ENCODE measurements at regions not wholly inside any gene's neighbourhood (a gene's known extent, or its start where the extent isn't known, plus 50 kb on each side); places are given as distances from the start of the nearest gene placed in this dataset.

DNA sequence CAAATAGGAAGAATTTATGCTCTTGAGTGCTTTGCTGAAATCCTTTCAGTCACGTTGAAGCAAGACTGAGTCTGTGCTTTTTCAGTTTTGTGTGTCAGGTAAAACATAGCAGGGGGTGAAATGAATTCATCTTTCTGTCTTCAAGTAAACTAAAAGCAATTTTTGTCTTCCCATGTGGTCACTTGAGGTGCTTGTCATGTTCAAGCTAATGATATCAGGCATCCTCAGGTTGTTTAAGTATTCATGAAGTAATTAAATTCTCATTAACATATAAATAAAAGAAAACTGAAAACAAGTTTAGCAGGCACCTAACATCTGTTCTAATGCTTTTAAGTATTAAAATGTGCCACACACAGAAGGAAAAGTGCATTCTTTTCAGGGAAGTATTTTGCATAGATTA, 2701.3 kb downstream of the PCDH9 start:
- ChIA-PET POLR2A (no interaction called here), CTCF (interaction anchor here (0.8 kb wide), 1 partner anchor 23 kb away, joined by 3 read pairs; no protein-coding TSS in a partner anchor)
- H3K4me3 ChIP-seq (ENCODE audit: low read depth, low read length), result no peak overlapping the region
- no peak for DNase-seq (ENCODE audit: low read depth, low spot score)
- TF ChIP-seq, protein P1, sequence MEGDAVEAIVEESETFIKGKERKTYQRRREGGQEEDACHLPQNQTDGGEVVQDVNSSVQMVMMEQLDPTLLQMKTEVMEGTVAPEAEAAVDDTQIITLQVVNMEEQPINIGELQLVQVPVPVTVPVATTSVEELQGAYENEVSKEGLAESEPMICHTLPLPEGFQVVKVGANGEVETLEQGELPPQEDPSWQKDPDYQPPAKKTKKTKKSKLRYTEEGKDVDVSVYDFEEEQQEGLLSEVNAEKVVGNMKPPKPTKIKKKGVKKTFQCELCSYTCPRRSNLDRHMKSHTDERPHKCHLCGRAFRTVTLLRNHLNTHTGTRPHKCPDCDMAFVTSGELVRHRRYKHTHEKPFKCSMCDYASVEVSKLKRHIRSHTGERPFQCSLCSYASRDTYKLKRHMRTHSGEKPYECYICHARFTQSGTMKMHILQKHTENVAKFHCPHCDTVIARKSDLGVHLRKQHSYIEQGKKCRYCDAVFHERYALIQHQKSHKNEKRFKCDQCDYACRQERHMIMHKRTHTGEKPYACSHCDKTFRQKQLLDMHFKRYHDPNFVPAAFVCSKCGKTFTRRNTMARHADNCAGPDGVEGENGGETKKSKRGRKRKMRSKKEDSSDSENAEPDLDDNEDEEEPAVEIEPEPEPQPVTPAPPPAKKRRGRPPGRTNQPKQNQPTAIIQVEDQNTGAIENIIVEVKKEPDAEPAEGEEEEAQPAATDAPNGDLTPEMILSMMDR (IDR thresholded peaks at IDR 0.05; ENCODE audit: insufficient read depth, low read length, missing control alignments), result no peak

DNA sequence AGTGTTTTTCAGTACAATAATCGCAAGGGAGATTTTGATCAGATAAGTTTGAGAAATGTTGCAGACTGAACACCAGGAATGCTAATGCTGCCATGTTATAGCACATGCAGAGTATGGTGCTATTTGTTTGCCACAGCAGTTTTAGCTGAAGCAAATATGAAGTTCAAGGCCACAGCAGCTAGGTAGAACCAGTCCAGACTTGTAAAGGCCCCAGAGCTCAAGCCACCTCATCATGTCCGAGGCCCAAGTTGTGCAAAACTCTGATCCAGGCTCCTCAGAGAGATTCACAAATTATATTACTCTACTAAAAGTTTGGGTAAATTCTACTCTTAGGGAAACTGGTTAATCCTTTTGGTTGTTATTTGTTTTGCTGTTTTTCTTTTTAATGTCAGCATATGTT, 2702.6 kb downstream of the PCDH9 start:
- H3K4me3 ChIP-seq (ENCODE audit: low read depth, low read length), result no peak overlapping the region
- ChIA-PET POLR2A (no interaction called here), CTCF (no interaction called here)
- no peak for DNase-seq (ENCODE audit: low read depth, low spot score)
- TF ChIP-seq, protein P1 (IDR thresholded peaks at IDR 0.05; ENCODE audit: insufficient read depth, low read length, missing control alignments), result no peak

DNA sequence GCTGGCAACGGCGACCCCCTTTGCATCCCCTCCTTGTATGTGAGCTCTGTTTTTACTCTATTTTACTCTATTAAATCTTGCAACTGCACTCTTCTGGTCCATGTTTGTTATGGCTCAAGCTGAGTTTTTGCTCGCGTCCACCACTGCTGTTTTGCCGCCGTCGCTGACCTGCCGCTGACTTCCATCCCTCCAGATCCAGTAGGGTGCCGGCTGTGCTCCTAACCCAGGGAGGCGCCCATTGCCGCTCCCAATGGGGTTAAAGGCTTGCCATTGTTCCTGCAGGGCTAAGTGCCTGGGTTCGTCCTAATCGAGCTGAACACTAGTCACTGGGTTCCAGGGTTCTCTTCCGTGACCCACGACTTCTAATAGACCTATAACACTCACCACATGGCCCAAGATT, 2704.4 kb downstream of the PCDH9 start:
- ChIA-PET CTCF (no interaction called here), POLR2A (no interaction called here)
- TF ChIP-seq, protein P1 (IDR thresholded peaks at IDR 0.05; ENCODE audit: insufficient read depth, low read length, missing control alignments), result no peak
- H3K4me3 ChIP-seq (ENCODE audit: low read depth, low read length), result no peak overlapping the region
- DNase-seq (ENCODE audit: low read depth, low spot score), result no peak

DNA sequence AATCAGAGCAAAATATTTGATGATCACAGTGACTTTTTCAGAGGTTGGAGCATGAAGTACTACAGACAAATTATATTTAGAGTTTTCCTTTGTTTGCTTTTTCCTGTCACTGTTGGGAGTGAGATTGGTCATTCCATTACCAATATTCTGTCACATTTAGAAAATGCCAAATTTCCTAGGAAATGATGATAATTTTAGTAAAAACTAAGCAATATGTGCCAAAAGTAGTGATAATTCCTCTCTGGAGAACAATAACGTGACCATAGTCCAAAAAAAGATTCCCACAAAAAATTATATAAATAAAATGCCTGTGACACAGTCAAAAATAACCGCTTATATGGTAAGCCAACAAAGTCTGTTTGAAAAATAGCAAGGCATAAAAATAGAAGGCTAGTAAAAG, 2719.4 kb downstream of the PCDH9 start:
- CTCF ChIA-PET, result no interaction called here
- TF ChIP-seq, protein P1 (IDR thresholded peaks at IDR 0.05; ENCODE audit: insufficient read depth, low read length, missing control alignments), result no peak
- POLR2A ChIA-PET, result no interaction called here
- DNase-seq (ENCODE audit: low read depth, low spot score), result no peak
- no peak overlapping the region for H3K4me3 ChIP-seq (ENCODE audit: low read depth, low read length)

DNA sequence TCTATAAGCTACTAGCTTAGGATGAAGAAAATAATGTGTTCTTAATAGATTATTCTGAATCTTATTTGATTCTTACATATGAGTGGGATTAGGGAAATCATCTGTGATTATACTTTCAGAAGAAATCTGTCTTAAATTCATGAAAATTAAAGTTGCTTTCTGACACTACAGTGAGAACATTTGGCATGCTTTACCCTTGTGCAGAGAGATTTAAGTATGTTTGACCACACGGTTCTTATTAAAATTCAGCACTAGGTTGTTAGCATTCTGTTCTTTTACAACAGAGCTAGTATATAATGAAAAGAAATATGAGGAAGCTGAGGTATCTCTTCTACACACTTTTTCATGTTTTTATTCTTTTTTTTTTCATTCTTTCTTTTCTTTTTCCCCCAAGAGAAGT, 2723.9 kb downstream of the PCDH9 start:
- no peak overlapping the region for H3K4me3 ChIP-seq (ENCODE audit: low read depth, low read length)
- TF ChIP-seq, protein P1 (IDR thresholded peaks at IDR 0.05; ENCODE audit: insufficient read depth, low read length, missing control alignments), result no peak
- no peak for DNase-seq (ENCODE audit: low read depth, low spot score)
- ChIA-PET POLR2A (interaction anchor here (0.7 kb wide), 1 partner anchor 1428 kb away, joined by 3 read pairs; no protein-coding TSS in a partner anchor), CTCF (no interaction called here)

DNA sequence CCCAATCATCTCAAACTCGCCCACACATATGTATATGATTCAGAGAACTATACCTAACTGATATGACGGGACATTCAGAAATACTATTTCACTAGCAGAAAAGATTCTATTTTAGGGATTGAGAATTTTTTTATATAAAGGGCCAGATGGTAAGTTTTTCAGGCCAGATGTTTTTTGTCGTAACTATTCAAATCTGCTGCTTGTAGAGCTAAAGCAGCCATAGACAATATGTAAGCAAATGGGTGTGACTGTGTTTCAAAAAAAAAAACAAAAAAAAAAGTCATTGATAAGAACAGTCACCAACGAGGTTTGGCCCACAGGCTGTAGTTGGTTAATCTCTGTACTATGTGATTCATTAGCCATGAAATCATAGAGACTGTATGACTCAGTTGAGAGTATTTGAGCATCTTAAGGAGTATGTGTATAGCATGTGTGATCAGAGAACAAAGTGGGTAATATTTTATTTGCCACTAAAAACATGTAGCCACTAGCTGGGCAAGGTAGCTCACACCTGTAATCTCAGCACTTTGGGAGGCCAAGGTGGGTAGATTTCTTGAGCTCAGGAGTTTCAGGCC, 2724.7 kb downstream of the PCDH9 start:
- TF ChIP-seq, protein P1 (IDR thresholded peaks at IDR 0.05; ENCODE audit: insufficient read depth, low read length, missing control alignments), result no peak
- CTCF ChIA-PET, result no interaction called here
- no peak overlapping the region for H3K4me3 ChIP-seq (ENCODE audit: low read depth, low read length)
- POLR2A ChIA-PET, result interaction anchor here (0.7 kb wide), 1 partner anchor 1428 kb away, joined by 3 read pairs; no protein-coding TSS in a partner anchor
- DNase-seq (ENCODE audit: low read depth, low spot score), result no peak
